GM18861 (cell line): ENCODE measurements at regions not wholly inside any gene's neighbourhood (a gene's known extent, or its start where the extent isn't known, plus 50 kb on each side); places are given as distances from the start of the nearest gene placed in this dataset.
"Not testable (repeated sequence)": the region's sequence is repeated elsewhere in the genome, so short reads cannot be mapped to it uniquely, and the experiment has no call there.

Experiments
- ATAC-seq: cut with Tn5 transposase; IDR thresholded peaks from one replicate; pipeline ENCODE4 v1.9.1; 2021; ENCODE audit not compliant: unreplicated experiment

GRCh38 chr2:19207452-19207851 lies 151.0 kb downstream of the OSR1 start:
- no peak for ATAC-seq

GRCh38 chr2:19205983-19206533 lies 152.4 kb downstream of the OSR1 start:
- no peak for ATAC-seq

GRCh38 chr2:19203866-19204265 lies 154.6 kb downstream of the OSR1 start:
- no peak for ATAC-seq

- ATAC-seq, result no peak
These were observed 156.4 kb downstream of the OSR1 start for GRCh38 chr2:19201911-19202462.

GRCh38 chr2:19198381-19198780 lies 160.0 kb downstream of the OSR1 start:
- ATAC-seq, result no peak

- ATAC-seq, result no peak
These were observed 162.8 kb downstream of the OSR1 start for GRCh38 chr2:19195661-19196060.

GRCh38 chr2:19189391-19189790 lies 169.0 kb downstream of the OSR1 start:
- no peak for ATAC-seq

GRCh38 chr2:19187323-19188020 lies 171.0 kb downstream of the OSR1 start:
- no peak for ATAC-seq

GRCh38 chr2:19185086-19185485 lies 173.3 kb downstream of the OSR1 start:
- ATAC-seq, result no peak

GRCh38 chr2:19178175-19178574 lies 180.2 kb downstream of the OSR1 start:
- no peak for ATAC-seq

- ATAC-seq, result no peak
These were observed 181.4 kb downstream of the OSR1 start for GRCh38 chr2:19176977-19177376.

GRCh38 chr2:19176172-19176852 lies 182.1 kb downstream of the OSR1 start:
- ATAC-seq, result no peak

GRCh38 chr2:19174176-19174575 lies 184.2 kb downstream of the OSR1 start:
- ATAC-seq, result no peak

GRCh38 chr2:19171409-19171808 lies 187.0 kb downstream of the OSR1 start:
- ATAC-seq, result no peak

GRCh38 chr2:19169134-19169768 lies 189.2 kb downstream of the OSR1 start:
- ATAC-seq, result no peak

GRCh38 chr2:19164099-19164498 lies 194.3 kb downstream of the OSR1 start:
- not testable (repeated sequence) for ATAC-seq

- ATAC-seq, result no peak
These were observed 199.5 kb downstream of the OSR1 start for GRCh38 chr2:19158896-19159295.

- ATAC-seq, result no peak
These were observed 200.2 kb downstream of the OSR1 start for GRCh38 chr2:19158211-19158610.

- ATAC-seq, result no peak
These were observed 201.8 kb downstream of the OSR1 start for GRCh38 chr2:19156646-19157045.

- no peak for ATAC-seq
These were observed 207.7 kb downstream of the OSR1 start for GRCh38 chr2:19150726-19151125.

GRCh38 chr2:19146867-19147266 lies 211.6 kb downstream of the OSR1 start:
- ATAC-seq, result no peak
